ENCODE measurements at regions not wholly inside any gene's neighbourhood (a gene's known extent, or its start where the extent isn't known, plus 50 kb on each side); places are given as distances from the start of the nearest gene placed in this dataset.
A peak's percentile ranks its signal among the peaks of the same experiment; 100 is the strongest.

DNA sequence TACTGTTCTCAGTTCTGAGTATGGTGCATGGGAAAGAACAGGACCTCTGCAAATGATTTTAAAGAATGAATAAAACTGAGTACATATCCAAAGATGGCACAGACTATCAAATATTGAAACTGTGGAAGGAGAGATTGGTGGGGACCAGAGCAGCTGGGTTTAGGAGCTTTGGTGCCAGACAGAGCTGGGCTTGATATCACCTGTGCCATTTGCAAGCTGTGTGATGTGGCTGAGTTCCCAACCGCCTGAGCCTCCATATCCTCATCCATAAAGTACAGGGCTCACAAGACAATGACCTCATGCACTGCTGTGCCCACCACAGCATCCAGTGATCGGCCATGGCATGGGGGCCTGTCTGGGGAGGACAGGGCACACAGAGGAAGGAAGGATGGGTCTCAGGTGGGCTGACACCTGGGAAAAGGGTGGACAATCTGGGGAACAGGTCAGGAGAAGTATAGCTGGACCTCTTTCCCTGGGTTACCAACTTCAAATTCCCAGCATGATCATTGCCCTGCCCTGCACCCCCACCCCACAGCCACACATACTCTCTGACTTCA lies 83.9 kb upstream of the RAB6C start:
- Histone ChIP-seq H3K4me3 (ENCODE audit: low read depth, low read length) (no peak overlapping the region), H3K9me3 (no peaks in the 10 kb centered on the region), H3K27me3 (no peaks in the 10 kb centered on the region), H3K4me1 (no peaks in the 10 kb centered on the region), H3K36me3 (no peaks in the 10 kb centered on the region)
- TF ChIP-seq, protein P1, sequence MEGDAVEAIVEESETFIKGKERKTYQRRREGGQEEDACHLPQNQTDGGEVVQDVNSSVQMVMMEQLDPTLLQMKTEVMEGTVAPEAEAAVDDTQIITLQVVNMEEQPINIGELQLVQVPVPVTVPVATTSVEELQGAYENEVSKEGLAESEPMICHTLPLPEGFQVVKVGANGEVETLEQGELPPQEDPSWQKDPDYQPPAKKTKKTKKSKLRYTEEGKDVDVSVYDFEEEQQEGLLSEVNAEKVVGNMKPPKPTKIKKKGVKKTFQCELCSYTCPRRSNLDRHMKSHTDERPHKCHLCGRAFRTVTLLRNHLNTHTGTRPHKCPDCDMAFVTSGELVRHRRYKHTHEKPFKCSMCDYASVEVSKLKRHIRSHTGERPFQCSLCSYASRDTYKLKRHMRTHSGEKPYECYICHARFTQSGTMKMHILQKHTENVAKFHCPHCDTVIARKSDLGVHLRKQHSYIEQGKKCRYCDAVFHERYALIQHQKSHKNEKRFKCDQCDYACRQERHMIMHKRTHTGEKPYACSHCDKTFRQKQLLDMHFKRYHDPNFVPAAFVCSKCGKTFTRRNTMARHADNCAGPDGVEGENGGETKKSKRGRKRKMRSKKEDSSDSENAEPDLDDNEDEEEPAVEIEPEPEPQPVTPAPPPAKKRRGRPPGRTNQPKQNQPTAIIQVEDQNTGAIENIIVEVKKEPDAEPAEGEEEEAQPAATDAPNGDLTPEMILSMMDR (IDR thresholded peaks at IDR 0.05; ENCODE audit: low read depth, low read length), result no peak
- DNase-seq, result no peak

DNA sequence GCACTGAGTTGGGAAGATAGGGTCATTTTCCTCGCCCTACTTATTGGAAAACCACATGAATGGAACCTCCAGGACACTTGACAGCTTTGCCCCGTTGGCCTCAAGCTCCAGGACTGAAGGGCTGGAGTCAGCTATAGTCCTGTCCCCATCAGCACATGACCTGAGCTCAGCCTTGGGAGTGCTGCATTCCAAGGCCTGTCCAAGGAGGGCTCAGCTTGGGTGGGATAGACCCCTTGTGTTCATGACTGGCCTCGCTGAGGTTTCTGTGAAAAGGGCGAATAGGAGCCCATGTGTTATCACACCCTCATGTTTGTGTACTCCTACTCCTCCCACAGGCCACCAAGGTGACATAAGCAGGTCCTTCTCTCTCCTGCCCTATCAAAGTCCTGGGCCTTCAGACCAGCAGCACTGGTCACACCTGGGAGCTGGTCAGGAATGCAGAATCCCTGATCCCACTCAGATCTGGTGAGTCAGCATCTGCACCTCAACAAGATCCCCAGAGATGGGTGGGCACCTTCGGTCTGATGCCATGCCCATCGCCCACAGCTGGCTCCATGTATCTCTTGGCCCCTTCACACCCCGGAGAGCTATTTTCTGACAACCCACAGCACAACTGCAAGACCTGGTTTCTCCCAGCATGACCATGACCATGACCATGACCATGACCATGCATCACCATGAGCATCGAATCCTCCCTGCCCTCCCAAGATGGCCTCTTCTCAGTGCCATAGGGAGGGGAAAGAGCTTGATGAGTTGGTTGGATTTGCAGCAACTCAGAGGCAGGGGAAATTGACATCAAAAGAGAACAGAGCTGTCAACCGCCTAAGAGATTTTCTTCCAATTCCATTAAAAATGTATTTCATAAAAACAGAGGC lies 83.0 kb upstream of the RAB6C start:
- TF ChIP-seq, protein P1 (IDR thresholded peaks at IDR 0.05; ENCODE audit: low read depth, low read length), result no peak
- no peaks in the 10 kb centered on the region for H3K27me3 ChIP-seq
- H3K4me1 ChIP-seq, result no peaks in the 10 kb centered on the region
- no peaks in the 10 kb centered on the region for H3K9me3 ChIP-seq
- H3K4me3 ChIP-seq (ENCODE audit: low read depth, low read length), result no peak overlapping the region
- no peak for DNase-seq
- no peaks in the 10 kb centered on the region for H3K36me3 ChIP-seq

DNA sequence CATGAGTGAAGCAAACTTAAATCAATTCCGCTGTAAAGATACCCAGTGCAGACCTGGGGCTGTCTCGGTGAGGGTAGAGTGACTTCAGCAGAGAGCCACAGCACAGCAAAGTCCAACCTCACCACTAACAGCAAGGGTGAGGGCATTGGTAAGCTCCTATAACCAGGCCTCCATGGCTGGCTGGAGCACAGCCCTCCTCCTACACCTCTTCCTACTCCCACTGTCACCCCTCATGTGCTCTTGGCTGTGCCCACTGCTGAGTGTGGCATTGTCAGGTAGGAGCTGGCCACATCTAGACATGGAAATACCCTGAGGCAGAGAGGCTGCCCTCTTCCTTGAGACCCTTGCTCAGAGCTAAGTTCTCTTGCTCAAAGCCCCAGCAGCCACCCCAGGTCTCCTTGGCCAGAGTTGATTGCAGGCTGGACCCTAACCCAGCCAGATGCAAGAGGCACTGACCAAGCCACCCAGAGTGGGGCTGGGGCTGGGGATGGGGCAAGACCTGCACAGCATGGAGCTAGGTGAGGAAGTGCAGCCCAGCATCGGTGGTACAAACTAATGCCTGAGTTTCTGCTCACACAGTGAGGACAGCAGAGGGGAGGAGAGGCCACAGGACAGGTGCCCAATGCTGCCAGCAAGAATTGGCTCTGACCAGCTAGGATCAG lies 77.6 kb upstream of the RAB6C start:
- Histone ChIP-seq H3K36me3 (no peaks in the 10 kb centered on the region), H3K9me3 (no peaks in the 10 kb centered on the region), H3K4me1 (no peaks in the 10 kb centered on the region; the same call in none of the 2 replicates), H3K4me3 (ENCODE audit: low read depth, low read length) (no peak overlapping the region), H3K27me3 (no peaks in the 10 kb centered on the region)
- DNase-seq, result no peak
- TF ChIP-seq, protein P1 (IDR thresholded peaks at IDR 0.05; ENCODE audit: low read depth, low read length), result no peak

DNA sequence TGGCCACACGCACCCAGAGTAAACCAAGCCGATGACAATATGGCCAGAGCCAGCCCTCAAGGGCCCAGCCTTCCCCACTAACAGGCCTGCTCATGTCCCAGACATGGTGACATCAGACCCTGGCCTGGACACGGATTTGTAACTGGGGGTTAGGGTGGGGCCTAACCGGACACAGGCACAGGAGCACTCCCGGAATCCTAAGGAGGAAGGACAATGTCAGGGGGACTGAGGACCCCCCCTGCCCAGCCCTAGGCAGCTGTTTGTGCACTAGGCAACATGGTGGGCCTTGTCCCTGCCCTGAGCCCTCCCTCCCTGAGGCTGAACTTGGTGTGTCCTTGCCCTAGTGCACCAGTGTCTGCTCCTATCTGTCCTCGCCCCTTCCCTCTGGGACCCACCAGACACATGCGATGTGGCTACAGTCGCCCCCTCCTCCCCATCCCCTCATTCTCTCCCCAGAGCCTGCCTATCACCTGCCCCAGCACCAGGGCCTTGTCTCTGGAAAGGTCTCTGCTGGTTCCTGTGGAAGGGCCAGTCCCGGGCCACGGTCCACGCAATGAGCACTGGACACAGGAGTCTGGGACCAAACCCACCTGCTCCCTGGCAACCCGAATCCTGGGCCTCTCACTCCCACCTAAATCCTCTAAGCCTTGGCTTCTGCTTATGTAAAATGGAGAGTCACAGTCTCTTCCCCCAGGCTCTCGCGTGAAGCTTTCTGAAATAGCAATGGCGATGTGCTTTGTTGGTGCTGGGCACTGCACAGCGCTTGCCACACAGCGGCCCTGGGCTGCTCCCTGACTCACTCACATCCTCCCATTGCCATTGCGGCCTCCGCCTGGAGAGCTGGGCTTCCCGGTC lies 76.5 kb upstream of the RAB6C start:
- H3K27me3 ChIP-seq, result no peaks in the 10 kb centered on the region
- TF ChIP-seq, protein P1 (IDR thresholded peaks at IDR 0.05; ENCODE audit: low read depth, low read length), result no peak
- H3K4me1 ChIP-seq, result no peaks in the 10 kb centered on the region; the same call in none of the 2 replicates
- no peak overlapping the region for H3K4me3 ChIP-seq (ENCODE audit: low read depth, low read length)
- DNase-seq, result peak; percentile 31
- no peaks in the 10 kb centered on the region for H3K9me3 ChIP-seq
- no peaks in the 10 kb centered on the region for H3K36me3 ChIP-seq

DNA sequence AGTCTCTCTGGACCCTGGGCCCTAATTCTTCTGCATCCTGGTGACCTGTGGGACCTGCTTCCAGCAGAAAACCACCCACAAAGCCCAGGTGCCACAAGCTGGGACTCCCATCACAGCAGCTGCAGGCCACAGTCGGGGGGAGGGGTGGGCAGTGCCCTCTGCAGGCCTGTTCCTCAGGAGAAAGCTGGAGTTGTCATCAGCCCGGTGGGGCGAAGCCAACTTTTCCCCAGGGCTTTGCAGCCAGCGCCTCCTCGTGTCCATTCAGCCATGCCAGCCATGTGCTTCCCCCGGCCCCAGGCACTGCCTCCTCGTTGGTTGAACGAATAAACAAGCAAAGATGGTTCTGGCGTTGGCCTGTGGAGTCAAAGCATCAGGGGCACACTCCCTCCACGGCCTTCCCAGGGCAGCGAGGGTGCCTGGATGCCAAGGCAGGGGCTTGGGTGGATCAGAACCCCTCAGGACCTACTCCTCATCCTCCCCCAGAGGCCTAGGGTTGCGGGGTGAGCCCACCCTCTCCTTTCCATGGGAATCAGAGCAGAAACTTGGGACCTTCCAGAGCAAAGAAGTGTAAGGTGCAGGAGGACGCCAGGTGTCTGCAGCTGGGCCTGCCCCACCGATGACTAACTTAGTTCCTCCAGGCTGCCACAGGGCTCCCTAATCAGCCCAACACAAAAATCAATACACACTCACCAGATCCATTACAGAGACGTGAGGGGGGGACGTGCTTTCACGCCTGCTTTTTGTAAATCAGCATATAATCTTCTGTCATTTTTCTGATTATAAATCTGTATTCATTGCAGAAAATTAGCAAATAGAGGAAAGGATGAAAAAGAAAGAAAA lies 75.7 kb upstream of the RAB6C start:
- no peaks in the 10 kb centered on the region for H3K27me3 ChIP-seq
- peak; percentile 67 for DNase-seq
- H3K36me3 ChIP-seq, result no peaks in the 10 kb centered on the region
- H3K4me3 ChIP-seq (ENCODE audit: low read depth, low read length), result no peak overlapping the region
- TF ChIP-seq, protein P1 (IDR thresholded peaks at IDR 0.05; ENCODE audit: low read depth, low read length), result peak; percentile 33; the same call in 1 of the 2 replicates
- H3K9me3 ChIP-seq, result no peaks in the 10 kb centered on the region
- H3K4me1 ChIP-seq, result no peaks in the 10 kb centered on the region; the same call in none of the 2 replicates
